GM04504 (cell line): ENCODE measurements at regions not wholly inside any gene's neighbourhood (a gene's known extent, or its start where the extent isn't known, plus 50 kb on each side); places are given as distances from the start of the nearest gene placed in this dataset.
"Not testable (repeated sequence)": the region's sequence is repeated elsewhere in the genome, so short reads cannot be mapped to it uniquely, and the experiment has no call there.

Experiments used
- DNase-seq: peaks from one replicate; pipeline ENCODE4 v3.0.0-alpha.2; 2012; ENCODE audit warnings: low read depth

DNA sequence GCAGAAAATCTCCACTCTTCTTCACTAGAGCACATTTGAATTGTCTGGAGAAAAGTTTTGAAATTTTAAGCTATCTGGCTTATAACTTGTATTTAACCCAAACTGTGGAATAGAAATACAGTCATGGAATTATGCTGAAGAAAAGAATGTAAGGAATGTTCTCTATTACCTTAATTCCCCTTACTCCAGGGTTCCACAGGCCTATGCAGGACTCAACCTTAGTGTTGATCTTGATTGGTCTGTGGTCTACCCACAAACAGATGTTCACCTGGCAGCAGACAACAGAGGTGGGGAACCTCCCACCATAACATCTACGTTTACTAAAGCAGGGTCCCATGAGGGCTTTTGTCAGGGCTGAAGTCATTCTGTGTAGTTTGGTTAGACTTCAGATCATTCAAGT lies 189.3 kb upstream of the GPRIN3 start:
- no peak for DNase-seq

DNA sequence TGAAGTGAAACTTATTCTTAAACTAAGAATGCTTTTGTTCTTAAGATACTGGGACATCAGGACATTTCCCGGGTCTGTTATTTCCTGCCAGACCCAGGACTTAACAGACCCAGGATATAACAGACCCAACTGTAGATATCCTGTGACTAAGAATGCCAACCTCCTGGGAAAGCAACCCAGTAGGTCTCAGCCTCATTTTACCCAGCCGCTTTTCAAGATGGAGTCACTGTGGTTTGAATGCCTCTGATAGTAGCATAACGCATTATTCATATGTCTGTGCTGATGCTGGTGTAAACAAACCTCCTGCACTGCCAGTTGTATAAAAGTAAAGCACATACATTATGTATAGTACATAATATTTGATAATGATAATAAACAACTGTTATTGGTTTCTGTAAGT lies 185.8 kb upstream of the GPRIN3 start:
- no peak for DNase-seq

DNA sequence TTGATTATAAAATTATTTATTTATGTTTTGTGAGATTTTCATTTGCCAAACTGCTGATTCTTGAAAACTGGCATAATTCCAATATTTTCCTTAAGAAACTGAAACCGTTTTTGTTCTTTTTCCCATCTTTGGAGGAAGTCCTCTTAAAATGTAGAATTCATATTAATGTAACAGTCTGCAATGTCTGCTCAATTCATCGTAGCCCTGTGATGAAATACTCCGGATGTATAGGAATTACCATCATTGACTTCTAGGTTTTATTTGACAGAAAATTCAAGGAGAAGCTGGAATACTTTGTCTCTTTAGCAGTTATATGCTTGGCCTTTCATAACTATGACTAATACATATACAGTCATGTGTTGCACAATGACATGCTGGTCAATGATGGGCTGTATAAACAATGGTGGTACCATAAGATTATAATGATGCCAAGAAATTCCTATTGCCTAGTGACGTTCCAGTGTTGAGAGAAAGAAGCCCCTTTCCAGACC lies 185.0 kb upstream of the GPRIN3 start:
- DNase-seq = no peak

DNA sequence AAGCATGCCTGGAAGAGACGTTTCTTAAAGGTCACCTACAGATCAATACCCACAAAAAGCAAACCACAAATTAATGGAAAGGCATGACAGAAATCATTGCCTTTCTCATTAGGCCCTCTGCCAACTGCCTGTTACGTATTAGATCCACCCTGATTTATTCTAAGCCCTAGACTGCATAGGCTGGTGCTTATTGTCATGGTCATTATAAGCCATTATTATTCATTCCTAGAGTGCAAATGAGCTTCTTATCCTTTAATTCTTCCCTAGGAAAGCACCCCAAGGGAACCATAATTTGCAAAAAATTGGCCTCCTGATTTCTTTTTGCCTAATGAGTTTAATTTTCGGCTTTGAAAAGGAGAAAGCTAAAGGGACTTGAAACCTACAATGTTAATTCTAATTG lies 184.2 kb upstream of the GPRIN3 start:
- DNase-seq = no peak

DNA sequence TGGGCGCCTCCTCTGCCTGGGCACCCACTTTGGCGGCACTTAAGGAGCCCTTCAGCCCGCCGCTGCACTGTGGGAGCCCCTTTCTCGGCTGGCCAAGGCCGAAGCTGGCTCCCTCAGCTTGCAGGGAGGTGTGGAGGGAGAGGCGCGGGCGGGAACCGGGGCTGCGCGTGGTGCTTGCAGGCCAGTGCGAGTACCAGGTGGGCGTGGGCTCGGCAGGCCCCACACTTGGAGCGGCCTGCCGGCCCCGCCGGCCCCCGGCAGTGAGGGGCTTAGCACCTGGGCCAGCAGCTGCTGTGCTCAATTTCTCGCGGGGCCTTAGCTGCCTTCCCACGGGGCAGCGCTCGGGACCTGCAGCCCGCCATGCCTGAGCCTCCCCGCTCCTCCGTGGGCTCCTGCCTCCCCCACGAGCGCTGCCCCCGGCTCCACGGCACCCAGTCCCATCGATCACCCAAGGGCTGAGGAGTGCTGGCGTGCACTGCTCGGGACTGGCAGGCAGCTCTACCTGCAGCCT lies 182.4 kb upstream of the GPRIN3 start:
- DNase-seq = not testable (repeated sequence)

DNA sequence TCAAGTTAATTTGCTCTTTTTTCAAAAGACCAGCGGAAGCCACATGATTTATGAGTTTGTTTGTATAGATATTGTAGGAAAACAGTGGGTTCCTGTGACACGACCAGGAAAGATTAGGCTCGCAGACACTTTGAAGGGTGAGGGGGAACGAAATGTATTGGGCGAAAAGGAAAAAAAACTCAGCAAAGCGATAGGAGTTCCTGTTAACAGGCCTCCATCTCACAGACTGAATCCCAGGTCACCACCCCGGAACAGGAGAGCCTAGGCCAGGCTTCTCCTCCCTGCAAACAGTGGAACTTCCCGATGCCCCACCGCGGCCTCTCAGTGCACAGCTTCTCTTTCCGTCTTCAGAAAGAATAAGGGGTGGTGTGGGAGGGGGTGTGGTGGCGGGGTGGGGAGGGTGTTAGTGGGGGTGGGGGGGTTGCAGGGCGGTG lies 181.8 kb upstream of the GPRIN3 start:
- DNase-seq = no peak

DNA sequence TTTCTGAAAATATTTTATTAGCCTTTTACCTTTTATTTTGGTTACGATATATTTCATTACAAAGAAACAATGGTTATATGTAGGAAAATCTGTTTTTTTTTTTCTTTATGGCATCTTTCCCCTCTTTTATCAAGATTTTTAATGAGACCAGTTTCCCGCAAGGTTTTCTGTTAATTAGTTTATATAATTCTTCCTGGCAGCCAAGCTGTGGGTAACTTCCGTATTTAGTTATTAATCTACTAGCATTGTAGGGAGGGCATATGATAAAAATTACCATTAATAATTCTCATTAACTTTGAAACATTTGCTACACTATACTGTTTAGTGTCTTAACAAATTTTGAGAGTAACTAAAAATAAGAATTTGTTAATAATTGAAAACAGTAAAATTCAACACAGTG lies 181.1 kb upstream of the GPRIN3 start:
- DNase-seq = no peak

DNA sequence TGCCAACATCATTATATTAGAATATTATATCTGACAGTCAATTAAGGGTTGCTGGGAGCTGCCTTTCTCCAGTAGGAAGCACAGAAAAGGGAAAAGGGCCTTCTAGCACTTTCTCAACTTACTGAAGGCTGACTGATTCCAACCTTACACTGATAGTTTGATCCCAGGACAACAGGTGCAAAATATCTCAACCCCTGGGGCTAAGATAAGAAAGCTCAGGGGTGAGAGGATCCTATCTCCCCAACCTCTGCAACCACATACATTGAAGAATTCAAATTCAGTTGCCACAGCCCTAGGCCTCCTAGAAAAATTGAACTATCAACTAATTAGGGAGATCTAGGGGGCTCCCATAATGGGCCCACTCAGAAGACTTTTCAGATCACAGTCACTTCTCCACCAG lies 179.1 kb upstream of the GPRIN3 start:
- DNase-seq = no peak

DNA sequence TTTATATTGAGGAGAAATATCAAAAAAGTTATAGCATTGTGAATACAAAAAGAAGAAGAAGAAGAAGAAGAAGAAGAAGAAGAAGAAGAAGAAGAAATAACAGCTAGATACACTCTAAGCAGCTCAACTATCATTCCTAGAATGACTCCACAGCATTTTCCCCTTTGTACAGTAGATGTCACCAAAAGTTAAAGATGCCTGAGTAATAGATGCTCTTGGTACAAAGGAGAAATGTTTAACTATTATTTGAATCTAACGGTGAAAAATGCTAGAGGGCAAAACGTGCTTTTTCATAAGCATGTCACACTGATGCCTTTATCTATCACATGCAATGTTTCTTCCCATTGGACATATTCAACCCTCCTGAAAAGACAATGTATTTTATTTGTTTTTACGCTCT lies 178.4 kb upstream of the GPRIN3 start:
- no peak for DNase-seq

DNA sequence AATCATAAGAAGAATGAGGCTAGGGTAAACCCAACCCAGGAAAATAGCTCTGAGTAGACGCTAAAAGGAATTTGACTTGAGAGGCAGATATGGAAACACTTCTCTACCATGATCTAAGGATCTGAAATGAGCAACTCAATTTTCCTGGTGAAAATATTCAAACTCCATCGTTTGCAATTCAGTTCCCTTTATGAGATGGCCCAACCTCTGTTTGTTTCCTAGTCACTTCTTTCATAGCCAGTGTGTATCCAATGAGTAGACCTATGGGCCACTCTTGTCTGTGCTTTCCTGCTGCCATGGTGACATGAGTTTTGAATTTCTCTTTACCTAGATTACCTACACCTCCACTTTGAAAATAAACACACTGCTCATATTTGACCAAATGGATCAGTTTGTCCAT lies 176.2 kb upstream of the GPRIN3 start:
- DNase-seq = no peak

DNA sequence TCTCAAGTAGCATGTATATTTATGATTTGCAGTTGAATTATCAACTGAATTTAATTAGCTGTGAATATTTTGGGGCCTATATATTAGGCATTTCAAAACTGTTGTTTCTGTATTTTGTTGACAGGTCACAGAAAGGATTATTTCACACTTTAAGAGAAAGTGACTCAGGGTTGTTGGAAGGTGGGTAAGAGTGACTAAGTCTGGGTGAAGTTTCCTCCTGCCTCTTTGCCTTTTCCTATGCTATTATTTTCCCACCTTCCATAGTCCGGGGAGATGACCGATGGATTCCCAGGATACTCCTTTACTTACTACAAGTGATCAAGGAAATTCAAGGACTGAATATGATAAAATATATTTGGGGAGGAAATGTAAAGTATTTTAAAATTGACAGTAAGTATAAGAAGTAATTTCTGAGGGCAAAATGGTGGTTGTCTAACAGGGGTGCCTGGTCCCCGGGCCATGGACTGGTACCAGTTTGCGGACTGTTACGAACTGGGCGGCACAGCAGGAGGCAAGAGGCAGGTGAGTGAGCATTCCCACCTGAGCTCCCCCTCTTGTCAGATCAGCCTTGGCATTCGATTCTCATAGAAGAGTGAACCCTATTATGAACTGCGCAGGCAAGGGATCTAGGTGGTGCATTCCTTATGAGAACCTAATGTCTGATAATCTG lies 175.5 kb upstream of the GPRIN3 start:
- no peak for DNase-seq

DNA sequence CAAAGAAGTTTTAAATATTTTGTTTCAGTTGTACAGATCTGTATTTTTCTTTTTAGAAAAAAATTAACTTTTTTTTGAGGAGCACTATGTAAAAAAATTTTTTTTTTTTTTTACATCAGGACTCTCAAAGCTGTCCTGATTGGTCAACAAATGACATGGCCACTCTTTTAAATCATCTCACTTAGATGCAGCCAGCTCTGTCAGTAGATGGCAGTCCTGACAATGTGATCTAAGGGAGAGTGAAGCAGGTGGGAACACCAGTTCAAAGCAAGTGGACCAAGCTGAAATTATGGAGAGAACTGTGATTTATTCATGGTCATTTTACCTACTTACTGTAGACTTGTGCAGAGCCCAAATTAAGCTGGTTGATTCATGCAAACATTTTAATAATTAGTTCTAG lies 174.7 kb upstream of the GPRIN3 start:
- DNase-seq = no peak

DNA sequence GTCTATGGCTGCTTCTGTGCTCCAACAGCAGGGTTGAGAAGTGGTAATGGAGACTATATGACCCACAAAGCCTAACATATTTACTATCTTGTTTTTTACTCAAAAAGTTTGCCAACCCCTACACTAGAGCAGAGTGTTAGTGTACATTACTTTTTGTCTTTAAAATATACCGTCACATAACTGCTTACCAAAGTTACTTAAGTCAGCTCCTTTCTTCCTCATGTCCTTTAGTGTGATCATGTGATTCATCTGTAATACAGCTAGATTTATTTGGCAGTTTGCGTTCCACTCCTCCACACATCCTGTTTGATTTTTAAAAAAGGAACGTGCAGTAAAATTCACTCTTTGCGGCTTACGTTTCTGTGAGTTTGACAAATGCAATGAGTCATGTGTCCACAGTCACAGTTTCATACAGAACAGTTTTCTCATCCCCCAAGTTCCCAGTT lies 162.4 kb upstream of the GPRIN3 start:
- DNase-seq = peak; percentile 72

DNA sequence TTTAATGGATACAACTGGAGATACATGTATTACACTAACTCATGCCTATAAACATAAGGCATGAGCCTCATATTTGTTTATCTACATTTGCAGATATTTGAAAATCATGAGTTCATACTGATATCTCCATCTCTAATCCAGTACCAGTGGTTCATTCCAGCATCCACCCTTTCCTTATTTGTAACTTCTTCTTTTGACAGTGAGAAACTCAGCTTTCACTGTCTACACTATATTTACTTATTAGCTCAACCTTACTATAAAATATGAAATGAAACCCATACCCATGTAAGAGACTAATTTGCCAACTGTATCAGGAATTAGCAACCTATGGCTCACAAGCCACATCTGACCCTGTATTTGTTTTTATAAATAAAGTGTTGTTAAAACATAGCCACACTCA lies 161.9 kb upstream of the GPRIN3 start:
- DNase-seq = no peak

DNA sequence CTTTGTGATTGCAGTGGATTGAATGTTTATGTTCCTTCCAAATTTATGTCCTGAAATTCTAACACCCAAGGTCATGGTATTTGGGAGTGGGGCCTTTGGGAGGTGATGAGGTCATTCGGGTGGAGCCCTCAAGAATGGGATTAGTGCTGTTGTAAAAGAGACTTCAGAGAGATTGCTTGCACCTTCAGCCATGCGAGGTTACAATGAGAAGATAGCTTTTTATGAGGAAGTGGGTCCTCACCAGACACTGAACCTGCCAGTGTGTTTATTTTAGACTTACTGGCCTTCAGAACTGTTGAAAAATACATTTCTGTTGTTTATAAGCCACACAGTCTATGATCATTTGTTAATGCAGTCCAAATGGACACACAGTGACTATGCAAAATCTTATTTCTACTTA lies 161.0 kb upstream of the GPRIN3 start:
- DNase-seq = no peak

DNA sequence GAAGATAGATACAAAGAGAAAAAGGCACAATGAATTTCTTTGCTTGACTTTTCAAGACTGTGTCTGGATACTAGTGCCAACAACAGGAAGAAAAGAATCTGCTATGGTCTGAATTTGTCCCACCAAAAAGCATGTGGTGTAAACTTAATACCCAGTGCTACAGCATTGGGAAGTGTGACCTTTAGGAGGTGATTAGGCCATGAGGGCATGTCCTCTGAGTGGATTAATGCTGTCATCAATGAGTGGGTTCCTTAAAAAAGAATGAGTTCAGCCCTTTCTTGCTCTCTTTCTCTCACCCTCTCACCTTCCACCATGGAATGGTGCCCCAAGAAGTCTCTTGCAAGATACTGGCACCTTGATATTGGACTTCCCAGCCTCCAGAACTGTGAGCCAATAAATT lies 155.7 kb upstream of the GPRIN3 start:
- no peak for DNase-seq

DNA sequence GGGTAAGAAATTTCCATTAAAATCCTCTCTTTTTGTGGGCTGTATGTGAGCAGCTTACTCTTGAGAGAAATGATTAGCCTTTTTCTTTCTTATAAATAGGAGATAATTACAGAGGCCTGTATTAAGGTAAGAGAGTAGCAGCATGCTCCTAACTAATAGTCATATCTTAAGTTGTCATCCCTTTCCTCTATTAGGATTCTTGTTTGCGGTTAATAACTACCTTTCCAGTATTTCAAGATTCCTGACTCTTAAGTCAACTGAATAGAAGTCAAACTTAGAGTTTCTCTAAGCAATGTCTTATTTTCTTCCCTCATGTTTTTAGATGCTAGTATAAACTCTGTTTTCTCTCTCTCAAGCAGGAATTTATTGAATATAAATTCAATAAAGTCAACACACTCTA lies 139.9 kb upstream of the GPRIN3 start:
- no peak for DNase-seq

DNA sequence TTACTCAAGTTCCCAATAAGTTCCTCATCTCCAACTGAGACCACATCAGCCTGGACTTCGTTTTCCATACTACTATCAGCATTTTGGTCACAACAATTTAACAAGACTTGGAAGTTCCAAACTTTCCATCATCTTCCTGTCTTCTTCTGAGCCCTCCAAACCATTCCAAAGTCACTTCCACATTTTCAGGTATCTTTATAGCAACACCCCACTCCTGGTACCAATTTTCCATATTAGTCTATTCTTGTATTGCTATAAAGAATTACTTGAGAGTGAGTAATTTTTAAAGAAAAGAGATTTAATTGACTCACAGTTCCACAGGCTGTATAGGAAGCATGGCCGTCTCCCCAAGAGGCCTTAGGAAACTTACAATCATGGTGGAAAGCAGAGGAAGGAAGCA lies 138.6 kb upstream of the GPRIN3 start:
- no peak for DNase-seq

DNA sequence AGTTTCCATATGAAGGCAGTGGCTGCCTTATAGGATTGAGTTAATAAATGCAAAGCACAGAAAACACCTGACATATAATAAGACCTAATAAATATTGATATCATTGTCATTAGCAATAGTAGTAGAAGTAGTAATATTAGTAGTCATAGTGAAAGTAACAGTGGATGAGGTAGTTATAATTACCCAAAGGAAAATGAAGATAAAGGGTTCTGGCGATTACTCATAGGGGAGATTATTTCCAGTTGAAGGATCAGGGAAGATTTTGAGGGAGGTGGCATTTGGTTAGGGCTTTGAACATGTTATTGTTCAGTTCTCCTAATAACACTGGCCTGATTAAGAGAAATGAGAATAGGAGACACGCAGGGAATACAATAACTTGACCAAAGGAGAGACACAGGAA lies 131.9 kb upstream of the GPRIN3 start:
- DNase-seq = no peak

DNA sequence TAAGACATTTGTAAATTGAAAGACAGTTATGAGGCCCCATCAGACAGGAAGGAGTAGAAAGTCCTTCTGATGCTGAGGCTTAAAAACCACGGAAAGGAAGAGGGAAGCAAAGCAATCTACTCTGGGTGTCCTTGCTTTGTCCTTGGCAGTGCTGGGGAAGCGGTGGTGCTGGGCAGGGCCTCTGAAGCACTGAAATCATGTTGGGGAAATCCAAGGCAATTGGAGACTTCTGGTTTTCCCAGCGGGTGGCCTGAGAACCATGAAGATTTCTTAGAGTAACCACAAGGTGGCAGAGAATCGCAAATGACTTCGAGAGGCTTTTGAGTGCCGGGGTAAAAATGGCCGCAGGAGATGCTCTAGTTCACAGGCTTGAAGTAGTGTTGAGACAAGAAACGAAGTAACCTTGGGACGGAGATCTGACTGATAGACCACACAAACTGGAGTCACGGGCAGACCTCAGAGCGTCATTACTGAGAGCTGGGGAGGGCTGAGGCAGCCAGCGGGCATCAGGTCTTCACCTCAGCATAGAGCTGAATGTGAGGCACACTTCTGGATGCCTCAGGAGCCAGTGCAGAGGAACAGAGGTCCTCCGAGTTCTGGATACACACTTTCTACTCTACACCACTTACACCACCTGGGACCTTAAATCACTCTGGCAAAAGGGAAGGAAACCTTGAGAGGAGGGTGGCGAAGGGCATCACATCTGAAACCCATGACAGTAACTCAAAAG lies 130.7 kb upstream of the GPRIN3 start:
- no peak for DNase-seq

DNA sequence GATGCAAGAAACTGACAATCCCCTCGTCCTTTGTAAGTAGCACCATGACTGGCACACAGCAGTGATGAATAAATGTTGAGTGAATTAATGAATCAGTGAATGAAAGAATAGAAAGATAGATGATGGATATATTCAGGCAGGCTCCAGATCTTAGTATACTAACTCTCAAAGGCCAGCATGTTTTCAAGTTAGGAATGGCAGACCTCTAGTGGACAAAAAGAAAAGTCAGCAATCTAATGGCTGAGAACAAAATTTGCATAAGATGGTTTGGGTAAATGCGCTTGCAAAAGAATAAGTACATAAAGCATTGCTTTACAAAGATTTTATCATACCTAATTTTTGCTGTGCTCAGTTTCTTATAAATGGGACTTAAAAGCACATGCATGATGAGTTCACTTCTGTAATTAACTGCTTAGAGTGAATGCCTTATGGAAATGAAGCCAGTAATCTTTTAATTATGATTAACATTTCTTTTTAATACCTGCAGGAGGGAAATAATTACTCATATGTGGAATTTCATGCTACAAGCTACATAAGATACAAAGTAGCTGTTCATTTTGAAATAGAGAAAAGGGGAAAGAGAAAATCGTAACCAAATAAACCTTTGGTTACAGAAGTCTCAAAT lies 126.9 kb upstream of the GPRIN3 start:
- peak; percentile 11 for DNase-seq

DNA sequence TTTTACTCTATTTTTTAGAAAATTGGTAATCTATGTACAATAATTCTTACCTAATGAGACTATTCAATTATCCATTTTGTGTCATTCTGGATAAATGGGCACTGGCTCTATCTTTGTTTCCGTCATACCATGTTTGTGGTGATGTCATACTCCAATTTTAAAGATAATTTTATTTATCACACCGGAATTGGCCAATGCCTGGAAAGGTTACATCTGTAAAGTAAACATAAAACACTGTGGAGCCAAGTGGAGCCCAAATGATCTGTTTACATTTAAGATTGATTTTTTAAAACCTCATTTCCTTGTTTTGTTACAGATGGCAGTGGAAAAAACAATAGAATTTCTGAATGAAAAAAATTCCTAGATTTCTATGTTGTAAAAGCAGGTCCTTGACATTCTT lies 120.2 kb upstream of the GPRIN3 start:
- DNase-seq = no peak

DNA sequence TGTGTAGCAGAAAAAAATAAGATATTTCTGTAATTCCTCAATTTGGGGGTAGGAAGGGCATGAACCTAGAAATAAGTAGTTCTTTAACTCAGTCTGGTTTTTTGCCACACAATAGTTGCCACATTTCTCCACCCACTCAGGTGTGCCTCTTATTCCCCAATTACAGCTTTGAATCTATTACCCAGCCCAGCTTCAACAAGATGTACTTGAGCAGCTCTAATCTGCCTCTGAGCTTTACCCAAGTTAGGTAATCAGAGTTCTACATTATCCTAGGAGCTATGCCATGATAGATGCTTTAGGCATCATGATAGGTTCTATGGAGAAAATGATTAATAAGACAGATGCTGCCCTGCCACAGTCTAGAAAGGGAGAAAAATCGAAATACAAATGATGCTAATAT lies 117.4 kb upstream of the GPRIN3 start:
- DNase-seq = no peak
